GM21576 (cell line): ENCODE measurements at regions not wholly inside any gene's neighbourhood (a gene's known extent, or its start where the extent isn't known, plus 50 kb on each side); places are given as distances from the start of the nearest gene placed in this dataset.
"Not testable (repeated sequence)": the region's sequence is repeated elsewhere in the genome, so short reads cannot be mapped to it uniquely, and the experiment has no call there.

ENCODE experiments used
- ATAC-seq: cut with Tn5 transposase; IDR thresholded peaks from one replicate; pipeline ENCODE4 v1.9.1; 2021; ENCODE audit warnings: mild to moderate bottlenecking, moderate library complexity; ENCODE audit not compliant: unreplicated experiment

DNA sequence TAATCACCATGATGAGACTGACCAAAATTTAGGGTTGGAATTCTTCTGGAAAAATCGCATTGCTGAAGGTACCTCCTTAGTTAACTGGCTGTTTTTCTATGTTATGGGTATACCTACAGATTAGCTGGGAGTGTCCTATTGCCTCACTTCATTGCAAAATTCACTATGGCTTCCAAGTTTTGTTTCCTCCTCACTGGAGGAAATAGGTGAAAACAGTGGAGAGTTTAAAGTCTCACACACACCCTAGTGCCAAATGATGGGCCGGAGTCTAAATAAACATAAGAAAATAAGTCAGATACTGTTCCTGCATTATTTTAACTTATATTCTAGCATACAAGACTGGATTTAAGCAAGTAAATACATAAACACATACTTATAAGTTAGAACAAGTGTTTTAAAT is 98.2 kb downstream of the AHR start:
- ATAC-seq = no peak

DNA sequence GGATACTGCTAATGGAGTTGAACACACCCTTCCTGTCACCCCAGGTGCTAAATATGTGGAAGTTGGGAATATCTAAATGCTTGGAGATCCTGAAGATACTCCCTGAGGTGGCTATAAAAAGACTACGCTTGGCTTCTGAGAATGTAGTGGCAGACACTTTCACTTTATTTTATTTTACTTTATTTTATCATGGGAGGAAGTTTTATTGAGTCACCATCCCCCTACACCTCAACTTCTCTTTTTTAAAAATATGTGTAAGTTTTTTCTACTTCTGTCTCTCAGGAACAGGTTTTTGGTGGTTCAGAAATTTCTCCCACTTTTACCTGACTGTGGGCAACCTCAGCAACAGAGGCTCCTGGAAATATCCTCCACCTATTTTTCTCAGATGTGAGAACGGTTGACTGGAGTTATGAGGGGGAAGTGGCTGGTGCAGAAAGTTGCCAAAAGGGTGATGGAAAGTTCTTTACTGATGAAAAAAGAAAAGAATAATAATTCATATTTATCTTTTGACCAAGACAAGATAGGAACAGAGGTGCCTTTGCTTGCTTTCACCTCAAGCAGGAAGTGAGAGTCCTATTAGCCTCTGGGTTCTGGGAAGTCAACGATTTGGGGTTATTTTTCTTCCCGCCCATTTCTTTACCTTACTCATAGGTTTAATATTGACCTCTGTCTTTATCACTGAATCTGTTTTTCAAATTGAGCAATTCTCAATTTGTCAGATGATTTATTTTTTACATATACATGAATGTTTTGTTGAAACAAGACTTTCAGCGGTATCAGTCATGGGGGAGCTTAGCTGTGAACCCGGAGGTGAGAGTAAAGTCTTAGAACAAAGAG is 103.6 kb downstream of the AHR start:
- peak; percentile 75 for ATAC-seq

DNA sequence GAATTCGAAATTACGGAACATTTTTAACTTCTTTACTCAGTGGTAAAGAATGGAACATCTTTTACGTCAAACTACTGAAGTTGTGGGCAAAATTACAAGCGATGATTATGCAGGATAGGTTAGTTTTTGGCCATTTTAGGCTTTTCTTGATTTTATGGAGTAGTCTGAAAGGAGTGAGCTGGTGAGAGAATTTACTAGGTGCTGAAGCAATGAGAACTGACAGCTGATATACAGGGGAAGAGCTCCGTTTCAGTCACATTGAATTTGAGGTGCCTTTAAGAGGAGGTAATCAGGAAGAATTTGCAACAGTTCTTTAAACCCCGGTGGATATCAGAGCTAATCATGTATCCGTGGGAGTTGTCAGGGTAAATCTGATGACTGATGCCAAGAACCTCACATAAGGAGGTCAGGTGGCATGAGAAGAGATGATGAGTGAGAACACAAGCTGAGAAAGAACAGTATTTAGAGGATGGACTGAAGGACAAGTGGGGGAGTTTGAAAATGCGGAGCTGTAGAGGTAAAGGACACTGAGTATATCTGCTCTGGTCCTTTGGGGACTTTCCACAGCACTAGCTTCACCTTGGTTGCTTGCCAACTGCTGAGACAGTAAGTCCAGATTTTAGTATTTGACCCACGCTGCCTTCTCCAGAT is 104.3 kb downstream of the AHR start:
- ATAC-seq = peak; percentile 68

DNA sequence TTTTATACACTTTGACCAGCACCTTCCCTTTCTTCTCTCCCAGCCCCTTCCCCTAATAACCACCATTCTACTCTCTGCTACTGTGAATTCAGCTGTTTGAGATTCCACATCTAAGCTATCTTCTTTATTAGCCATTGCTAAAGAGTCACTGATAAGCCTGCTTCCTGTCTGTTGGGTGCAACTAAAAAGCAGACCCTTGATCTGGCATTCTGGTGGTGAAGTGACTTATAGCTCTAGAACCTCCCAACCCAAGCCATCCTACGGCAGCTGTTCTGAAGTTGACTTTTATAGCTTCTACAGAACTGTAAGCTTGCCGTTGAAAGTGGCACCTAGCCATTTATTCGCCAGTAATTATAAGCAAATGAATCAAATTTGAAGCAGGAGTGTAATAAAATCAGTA is 105.6 kb downstream of the AHR start:
- ATAC-seq = no peak

DNA sequence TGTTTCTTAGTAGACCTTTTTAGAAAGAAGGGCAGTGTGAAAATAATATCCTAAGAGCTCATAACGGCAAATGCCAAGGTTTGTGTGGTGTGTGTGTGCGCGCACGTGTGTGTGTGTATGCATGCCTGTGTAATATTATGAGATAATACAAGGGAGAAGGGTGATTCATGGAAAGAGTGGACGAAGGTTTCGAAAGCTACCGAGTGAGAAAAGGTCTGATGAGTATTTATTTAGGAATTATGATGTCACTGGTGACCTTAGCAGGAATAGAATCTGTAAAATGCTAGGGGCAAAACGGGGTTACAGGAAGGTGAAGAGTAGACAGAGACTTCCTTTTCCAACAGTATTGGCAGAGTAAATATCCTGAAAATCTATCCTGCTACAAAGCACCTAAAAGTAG is 107.3 kb downstream of the AHR start:
- no peak for ATAC-seq

DNA sequence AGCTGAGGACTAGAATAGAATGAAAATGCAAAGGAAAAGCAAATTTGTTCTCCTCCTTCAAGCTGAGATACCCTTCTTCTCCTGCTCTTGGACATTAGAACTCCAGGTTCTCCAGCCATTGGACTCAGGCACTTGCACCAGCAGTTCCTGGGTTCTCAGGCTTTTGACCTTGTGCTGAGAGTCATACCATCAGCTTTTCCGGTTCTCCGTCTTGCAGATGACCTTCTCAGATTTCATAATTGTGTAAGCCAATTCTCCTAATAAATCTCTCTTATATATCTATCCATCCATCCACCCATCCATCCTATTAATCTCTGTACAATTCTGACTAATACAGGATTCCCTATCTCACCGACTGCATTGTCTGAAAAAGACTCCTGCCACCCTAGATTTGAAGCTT is 108.3 kb downstream of the AHR start:
- no peak for ATAC-seq

DNA sequence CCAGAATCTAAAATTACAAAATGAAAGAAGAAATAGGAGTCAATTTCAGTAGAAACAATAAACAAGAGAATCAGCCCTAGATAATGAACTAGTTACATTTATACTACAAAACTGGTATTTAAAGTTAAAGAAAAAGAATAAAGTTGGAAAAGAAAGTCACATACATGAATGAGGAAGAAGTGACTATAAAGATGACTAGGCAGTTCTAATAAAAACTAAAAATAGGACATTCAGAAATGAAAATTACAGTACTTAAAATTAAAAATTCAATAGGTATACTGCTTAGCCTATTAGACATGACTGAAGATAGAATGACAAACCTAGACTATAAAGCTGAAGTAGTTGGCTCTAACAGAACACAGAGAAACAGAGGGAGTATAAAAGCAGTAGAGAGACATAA is 108.8 kb downstream of the AHR start:
- no peak for ATAC-seq

DNA sequence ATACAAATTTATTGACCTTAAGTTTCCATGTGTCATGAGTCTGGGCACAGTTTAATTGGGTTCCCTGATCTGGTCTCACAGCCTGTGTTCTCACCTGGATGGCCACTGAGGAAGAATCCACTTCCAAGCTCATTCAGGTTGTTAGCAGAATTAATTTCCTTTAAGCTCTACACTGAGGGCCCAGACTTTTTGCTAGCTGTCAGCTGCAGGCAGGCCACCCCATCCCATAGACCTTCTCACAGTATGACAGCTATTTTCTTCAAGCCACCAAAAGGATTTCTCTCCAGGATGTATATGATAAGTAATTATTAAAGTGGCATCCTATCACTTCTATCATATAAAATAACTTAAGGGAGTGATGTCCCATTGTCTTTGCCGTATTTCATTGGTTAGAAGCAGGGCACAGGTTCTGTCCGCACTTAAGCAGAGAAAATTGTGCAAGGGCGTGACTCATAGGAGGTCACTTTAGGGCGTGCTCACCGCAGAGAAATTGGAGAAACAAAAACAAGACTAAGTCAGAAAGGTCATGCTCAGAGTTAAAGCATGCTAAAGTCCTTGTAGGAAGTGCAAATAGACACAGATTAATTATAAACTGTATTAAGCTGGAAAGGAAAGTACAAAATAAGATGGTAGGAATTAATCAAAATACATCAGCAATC is 109.9 kb downstream of the AHR start:
- ATAC-seq = no peak

DNA sequence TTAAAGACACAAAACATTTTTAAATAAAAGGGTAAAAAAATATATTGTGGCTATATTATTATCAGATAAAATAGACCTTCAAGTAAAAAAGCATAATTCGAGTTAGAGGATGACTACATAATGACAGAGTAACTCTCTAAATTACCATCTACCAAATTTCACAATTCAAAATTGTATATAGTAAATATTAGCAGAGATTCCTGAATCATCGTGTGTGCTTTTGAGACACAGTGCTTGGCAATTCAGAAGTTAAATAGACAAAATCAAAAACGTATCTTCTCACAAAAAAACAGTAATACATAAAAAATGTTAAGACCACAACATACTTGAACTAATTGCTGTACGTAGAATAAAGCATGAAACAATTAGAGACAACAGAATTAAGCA is 110.4 kb downstream of the AHR start:
- no peak for ATAC-seq

DNA sequence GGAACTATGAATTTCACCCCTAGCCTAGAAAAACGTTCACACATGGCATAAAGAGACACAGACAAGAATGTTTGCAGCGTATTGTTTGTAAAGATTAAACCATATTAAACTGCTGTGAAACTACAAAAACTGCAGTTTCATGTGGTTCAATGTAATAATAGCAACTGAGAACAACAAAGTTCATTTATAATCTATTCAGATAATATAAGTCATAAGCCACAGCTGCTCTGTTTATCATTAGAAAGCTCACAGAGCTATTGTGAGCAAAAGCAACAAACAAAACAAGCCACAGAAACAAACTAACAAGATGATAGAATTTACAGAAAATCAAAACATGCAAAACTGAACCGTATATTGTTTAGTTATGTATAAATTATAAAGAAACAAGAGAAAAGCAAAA is 113.5 kb downstream of the AHR start:
- no peak for ATAC-seq

DNA sequence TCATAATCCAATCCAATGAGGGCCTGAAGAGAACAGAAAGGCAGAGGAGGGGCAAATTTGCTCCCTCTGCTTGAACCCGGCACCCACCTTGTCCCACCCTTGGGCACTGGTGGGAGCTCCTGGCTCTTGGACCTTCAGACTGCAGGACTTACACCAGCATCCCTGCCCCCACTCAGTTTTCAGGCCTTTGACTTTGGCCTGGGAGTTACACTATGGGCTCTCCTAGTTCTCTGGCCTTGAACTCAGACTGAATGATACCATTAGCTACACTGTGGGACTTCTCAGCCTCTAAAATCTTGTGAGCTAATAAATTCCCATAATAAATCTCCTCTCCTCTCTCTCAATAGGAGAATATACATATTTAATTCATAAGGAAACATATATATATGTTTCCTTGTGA is 114.4 kb downstream of the AHR start:
- no peak for ATAC-seq

DNA sequence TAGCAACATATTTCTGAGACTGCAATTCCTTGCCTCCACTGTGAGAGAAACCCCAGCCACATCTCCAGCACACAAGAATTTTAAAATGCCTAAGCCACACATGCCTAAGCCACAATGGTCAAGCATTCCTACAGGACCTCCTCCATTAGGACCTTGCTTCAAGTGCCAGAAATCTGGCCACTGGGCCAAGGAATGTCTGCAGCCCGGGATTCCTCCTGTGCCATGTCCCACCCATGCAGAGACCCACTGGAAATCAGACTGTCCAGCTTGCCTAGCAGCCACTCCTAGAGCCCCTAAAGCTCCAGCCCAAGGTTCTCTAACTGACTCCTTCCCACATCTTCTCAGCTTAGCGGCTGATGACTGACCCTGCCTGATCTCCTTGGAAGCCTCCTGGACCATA is 117.5 kb downstream of the AHR start:
- no peak for ATAC-seq

DNA sequence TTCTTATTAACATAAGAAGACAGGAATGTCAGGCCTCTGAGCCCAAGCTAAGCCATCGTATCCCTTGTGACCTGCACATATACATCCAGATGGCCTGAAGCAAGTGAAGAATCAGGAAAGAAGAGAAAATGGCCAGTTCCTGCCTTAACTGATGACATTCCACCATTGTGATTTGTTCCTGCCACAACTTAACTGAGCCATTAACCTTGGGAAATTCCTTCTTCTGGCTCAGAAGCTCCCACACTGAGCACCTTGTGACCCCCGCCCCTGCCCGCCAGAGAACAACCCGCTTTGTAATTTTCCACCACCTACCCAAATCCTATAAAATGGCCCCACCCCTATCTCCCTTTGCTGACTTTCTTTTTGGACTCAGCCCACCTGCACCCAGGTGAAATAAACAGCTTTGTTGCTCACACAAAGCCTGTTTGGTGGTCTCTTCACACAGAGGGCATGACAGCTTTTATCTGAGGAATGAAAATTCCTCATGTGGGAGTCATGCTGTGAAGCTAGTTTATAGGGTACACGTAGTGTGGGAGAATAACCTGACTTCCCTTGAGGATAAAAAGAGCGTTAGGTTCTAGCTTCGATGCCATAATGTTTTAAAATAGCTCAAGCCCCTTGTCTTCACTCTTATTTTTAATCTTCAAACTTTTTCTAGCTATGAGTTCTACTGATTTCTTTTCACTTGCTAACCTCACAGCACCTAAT is 122.0 kb downstream of the AHR start:
- ATAC-seq = not testable (repeated sequence)

DNA sequence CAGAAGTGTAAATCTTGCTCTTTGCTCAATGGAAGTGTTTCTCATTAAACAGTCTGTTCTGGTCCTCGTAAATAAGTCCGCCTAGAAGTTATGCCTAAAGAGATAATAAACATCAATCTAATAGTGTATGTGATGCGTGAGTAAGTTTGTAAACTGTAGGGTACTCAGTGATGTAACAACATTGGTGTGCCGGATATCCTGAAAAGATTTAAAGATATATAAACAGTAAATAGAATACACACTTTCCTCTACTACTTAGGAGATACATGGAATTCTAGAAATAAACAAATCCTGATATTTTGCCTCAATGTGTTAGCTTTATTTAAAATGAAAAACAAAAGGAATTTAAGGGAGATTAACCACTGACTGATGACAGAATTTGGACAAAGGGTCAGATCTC is 123.5 kb downstream of the AHR start:
- ATAC-seq = no peak

DNA sequence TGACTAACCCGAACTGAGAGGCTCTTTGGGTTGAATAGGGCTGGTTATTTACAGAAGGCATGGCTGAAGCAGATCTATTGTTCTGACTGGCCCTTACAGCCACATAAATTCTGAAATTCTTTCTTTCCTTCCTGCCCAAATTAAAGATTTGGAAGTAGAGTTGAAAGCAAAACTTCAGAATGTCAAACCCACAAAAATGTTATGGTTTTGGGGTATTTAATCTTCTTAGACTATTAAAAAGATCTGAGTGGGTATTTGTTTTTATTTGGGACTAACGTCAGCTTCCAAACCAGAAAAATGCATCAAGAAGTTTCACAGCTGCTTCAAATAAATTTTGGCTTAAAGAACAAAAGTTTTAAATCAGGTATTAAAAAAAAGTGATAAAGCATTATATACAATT is 124.5 kb downstream of the AHR start:
- no peak for ATAC-seq

DNA sequence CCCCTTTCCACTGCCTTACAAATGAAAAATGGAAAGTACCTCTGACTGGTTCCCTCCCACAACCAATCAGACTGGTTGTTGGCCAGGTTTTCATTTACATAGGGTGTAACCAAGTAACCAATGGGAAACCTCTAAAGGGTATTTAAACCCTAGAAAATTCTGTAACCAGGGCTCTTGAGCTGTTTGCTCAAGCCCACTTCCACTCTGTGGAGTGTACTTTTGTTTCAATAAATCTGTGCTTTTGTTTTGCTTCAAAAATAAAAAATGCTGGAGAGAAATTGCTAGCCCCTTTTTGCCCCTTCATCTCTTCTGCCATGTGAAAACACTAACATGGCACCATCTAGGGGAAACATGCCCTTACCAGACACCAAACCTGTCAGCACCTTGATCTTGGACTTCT is 129.5 kb downstream of the AHR start:
- no peak for ATAC-seq

DNA sequence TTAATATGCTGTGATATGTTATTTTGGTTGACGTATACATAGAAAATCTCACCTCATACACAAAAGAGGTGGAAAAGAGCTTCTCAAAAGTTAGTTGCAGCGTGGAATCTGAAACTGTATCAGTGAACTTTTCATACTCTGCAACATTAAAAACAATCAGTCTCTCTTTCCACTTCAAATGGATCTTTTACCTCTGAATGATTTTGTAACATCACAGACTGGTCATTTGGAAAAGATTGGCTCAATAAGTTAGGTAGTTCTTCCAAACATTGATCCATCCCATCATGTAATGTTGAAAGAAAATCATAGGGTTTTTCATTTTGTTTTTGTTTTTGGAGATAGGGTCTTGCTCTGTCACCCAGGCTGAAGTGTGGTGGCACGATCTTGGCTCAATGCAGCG is 131.1 kb downstream of the AHR start:
- no peak for ATAC-seq

DNA sequence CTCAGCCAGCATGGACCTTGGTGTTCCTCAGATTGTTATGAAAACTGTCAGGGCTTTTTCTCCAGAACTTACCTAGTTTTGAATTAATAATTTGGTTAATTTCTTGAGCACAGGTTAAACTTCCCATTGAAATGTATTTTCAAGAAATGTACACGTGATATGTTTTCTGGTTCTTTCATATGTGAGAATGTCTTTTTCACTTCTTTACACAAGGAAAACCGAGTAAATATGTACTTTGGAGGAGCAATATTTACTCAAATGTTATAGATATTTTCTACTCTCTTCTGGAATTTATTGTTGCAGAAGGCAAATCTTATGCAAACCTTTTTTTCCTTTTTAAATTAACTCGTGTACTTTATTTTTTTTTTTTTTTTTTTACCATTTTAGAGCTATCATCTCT is 134.3 kb downstream of the AHR start:
- ATAC-seq = no peak

DNA sequence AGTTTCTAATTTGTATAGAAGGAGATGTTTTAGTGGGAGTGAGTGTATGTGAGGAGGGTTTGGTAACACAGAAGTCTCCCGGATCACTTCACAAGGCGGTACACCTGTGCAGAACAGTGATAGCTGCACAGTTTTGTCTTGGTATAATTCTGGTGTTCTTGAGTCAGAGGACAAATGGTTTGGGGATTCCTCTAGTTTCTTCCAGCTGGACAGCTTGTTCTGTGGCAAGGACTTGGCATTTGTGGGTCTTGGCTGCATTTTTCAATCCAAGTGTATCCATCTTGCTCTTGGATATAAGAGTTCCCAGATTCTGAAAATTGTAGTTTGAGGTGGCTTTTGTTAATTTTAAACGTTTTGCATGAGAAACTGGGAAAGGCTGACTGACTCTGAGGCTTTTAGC is 135.7 kb downstream of the AHR start:
- no peak for ATAC-seq

DNA sequence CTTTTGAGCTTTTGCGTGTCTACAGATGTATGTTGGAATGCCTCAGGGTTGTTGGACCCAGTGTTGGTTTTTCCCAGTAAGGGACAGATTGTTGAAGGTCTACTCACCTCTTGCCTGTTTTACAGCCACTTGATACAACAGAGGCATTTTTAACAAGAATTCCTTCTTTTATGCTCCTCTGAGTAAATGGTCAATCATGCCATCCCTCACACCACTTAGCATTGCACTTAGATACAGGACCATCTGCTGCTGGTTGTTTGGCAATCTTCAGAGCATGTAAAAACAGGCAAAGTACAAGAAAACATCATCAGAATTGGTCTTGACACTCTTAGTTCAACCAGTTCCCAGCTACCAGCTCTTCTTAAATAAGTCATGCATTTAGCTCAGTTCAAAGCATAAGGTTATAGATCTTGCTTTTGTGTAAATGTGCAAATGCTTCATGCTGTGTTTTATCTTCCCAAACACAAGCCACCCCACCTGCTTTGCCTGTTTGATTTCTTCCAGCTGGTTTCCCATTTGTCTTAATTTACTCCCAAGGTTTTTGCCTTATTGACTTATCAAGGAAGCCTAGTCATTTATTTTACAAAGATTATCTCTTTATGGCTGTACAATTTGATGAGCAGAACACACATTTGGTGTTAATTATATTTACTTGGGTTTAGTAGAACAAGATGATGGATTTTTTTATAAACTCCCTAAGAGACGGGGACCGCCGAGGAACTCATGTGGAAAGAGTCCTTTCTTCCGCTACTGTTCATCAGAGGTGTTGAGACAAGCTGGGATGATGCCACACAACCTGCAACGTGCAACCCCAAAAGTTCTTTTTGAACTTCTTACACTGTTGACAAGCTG is 136.6 kb downstream of the AHR start:
- ATAC-seq = no peak

DNA sequence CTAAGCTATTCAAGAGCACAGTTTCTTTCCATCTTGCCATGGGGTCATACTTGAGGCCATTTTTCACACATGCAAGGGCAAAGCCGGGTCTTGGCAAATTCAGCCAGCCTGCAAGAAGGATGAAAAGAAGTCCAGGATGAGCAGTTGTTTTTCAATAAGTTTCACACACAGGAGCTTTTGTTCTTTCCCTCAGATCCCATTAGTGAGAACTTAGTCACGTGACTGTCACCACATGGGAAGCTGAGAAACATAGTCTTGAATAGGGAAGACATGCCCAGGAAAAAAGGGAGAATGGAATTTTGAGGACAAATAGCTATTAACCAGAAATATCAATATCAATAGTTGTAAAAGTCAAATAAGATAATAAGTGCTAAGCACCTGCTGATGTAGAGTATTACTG is 137.7 kb downstream of the AHR start:
- no peak for ATAC-seq
